Naive thymus-derived CD4-positive, alpha-beta T cell (primary cell): ENCODE measurements at regions not wholly inside any gene's neighbourhood (a gene's known extent, or its start where the extent isn't known, plus 50 kb on each side); places are given as distances from the start of the nearest gene placed in this dataset.
"Not testable (repeated sequence)": the region's sequence is repeated elsewhere in the genome, so short reads cannot be mapped to it uniquely, and the experiment has no call there.

ENCODE experiments used
- ATAC-seq: fragments of 150-1000 bp; cut with Tn5 transposase; 2 replicates; pipeline ENCODE4 v1.10.0; 2021; ENCODE audit warnings: mild to moderate bottlenecking, moderate library complexity
- CTCF ChIA-PET: fragments of 350-600 bp; sonication (Branson Sonifier 250); formaldehyde crosslinking; loops from one replicate; lab custom pipeline; 2021; ENCODE audit warnings: antibody characterized with exemption; lab: Charles Lee
- POLR2A ChIA-PET: fragments of 350-600 bp; sonication (Branson Sonifier 250); formaldehyde crosslinking; loops from one replicate; lab custom pipeline; 2021; ENCODE audit warnings: antibody characterized with exemption, inconsistent platforms; lab: Charles Lee
- DNase-seq, 9 donors: peaks; one replicate each; pipeline versions ENCODE4 v3.0.0 to v3.0.0-alpha.2; 2020 to 2022; ENCODE audit warnings: mixed read lengths in 1 of 9
- H3K27ac ChIP-seq: one replicate; pipeline ENCODE4 v1.7.0; 2013; ENCODE audit warnings: mild to moderate bottlenecking, low read depth, low read length, moderate library complexity
- H3K27me3 ChIP-seq, 2 donors: one replicate each; pipeline ENCODE4 v1.7.0; 2013; ENCODE audit warnings: low read length in 2 of 2, mild to moderate bottlenecking in 2 of 2, moderate library complexity in 2 of 2; ENCODE audit not compliant: control insufficient read depth in 2 of 2, insufficient read depth in 2 of 2
- H3K36me3 ChIP-seq, 3 experiments: 1 replicate in 2 of 3; 2 replicates in 1 of 3; pipeline ENCODE4 v1.7.0; 2013; ENCODE audit warnings: low read length in 3 of 3, mild to moderate bottlenecking in 3 of 3, moderate library complexity in 1 of 3; ENCODE audit not compliant: insufficient read depth in 3 of 3, control insufficient read depth in 2 of 3
- H3K4me1 ChIP-seq, 2 donors: one replicate each; pipeline ENCODE4 v1.7.0; 2013; ENCODE audit warnings: low read length in 2 of 2, mild to moderate bottlenecking in 2 of 2, moderate library complexity in 1 of 2; ENCODE audit not compliant: control insufficient read depth in 2 of 2, insufficient read depth in 2 of 2
- H3K4me3 ChIP-seq: 2 replicates; pipeline ENCODE4 v1.7.0; 2013; ENCODE audit warnings: mild to moderate bottlenecking, low read length
- H3K9me3 ChIP-seq, 3 experiments: 1 replicate in 2 of 3; 2 replicates in 1 of 3; pipeline ENCODE4 v1.7.0; 2013; ENCODE audit warnings: low read length in 3 of 3; ENCODE audit not compliant: control insufficient read depth in 2 of 3
- H3K27ac Mint-ChIP-seq, 9 donors: one replicate each; pipeline ENCODE4 v1.8.0; 2020 to 2022; ENCODE audit warnings: mixed read lengths in 9 of 9, mild to moderate bottlenecking in 8 of 9, moderate library complexity in 5 of 9, inconsistent platforms in 2 of 9
- H3K27me3 Mint-ChIP-seq, 5 donors: one replicate each; pipeline ENCODE4 v1.8.0; 2021 to 2022; ENCODE audit warnings: mixed read lengths in 5 of 5, mild to moderate bottlenecking in 1 of 5
- H3K36me3 Mint-ChIP-seq, 5 donors: one replicate each; pipeline ENCODE4 v1.8.0; 2020 to 2022; ENCODE audit warnings: mixed read lengths in 5 of 5, mild to moderate bottlenecking in 3 of 5, inconsistent platforms in 1 of 5
- H3K4me1 Mint-ChIP-seq, 7 donors: one replicate each; pipeline ENCODE4 v1.8.0; 2020 to 2022; ENCODE audit warnings: mixed read lengths in 7 of 7, mild to moderate bottlenecking in 3 of 7, inconsistent platforms in 1 of 7
- H3K4me3 Mint-ChIP-seq, 10 donors: one replicate each; pipeline ENCODE4 v1.8.0; 2020 to 2022; ENCODE audit warnings: mild to moderate bottlenecking in 10 of 10, mixed read lengths in 10 of 10, moderate library complexity in 6 of 10, inconsistent platforms in 2 of 10
- H3K9me3 Mint-ChIP-seq, 11 donors: one replicate each; pipeline ENCODE4 v1.8.0; 2020 to 2022; ENCODE audit warnings: mixed read lengths in 11 of 11, mild to moderate bottlenecking in 4 of 11, inconsistent platforms in 1 of 11, moderate library complexity in 1 of 11
- intact Hi-C, 2 donors: fragments of 100-400 bp; cut with micrococcal nuclease; formaldehyde crosslinking; loops; one replicate each; pipeline ENCODE4 v1.15.1; 2023

GRCh38 chr18:15061289-15061896, 313.4 kb downstream of the ANKRD30B start:
- H3K9me3 ChIP-seq, H3K4me1 ChIP-seq, POLR2A ChIA-PET, H3K4me1 Mint-ChIP-seq, H3K27me3 Mint-ChIP-seq, intact Hi-C loops, DNase-seq, H3K4me3 Mint-ChIP-seq, H3K27ac ChIP-seq, H3K9me3 Mint-ChIP-seq, CTCF ChIA-PET, H3K36me3 ChIP-seq, H3K4me3 ChIP-seq, ATAC-seq, H3K27ac Mint-ChIP-seq, H3K27me3 ChIP-seq, H3K36me3 Mint-ChIP-seq: not testable (repeated sequence)

- H3K36me3 Mint-ChIP-seq, H3K27ac ChIP-seq, H3K27me3 Mint-ChIP-seq, DNase-seq, H3K9me3 ChIP-seq, H3K9me3 Mint-ChIP-seq, H3K4me3 ChIP-seq, CTCF ChIA-PET, H3K27me3 ChIP-seq, ATAC-seq, intact Hi-C loops, POLR2A ChIA-PET, H3K4me1 Mint-ChIP-seq, H3K36me3 ChIP-seq, H3K27ac Mint-ChIP-seq, H3K4me3 Mint-ChIP-seq, H3K4me1 ChIP-seq: not testable (repeated sequence)
Observed at GRCh38 chr18:15066434-15066833, 318.5 kb downstream of the ANKRD30B start.

GRCh38 chr18:15071311-15071710, 323.3 kb downstream of the ANKRD30B start:
- H3K4me3 Mint-ChIP-seq, intact Hi-C loops, DNase-seq, H3K36me3 ChIP-seq, POLR2A ChIA-PET, H3K9me3 ChIP-seq, ATAC-seq, H3K27ac ChIP-seq, H3K36me3 Mint-ChIP-seq, H3K4me1 Mint-ChIP-seq, CTCF ChIA-PET, H3K27me3 Mint-ChIP-seq, H3K27ac Mint-ChIP-seq, H3K27me3 ChIP-seq, H3K4me1 ChIP-seq, H3K4me3 ChIP-seq, H3K9me3 Mint-ChIP-seq: not testable (repeated sequence)
